ENCODE measurements at regions not wholly inside any gene's neighbourhood (a gene's known extent, or its start where the extent isn't known, plus 50 kb on each side); places are given as distances from the start of the nearest gene placed in this dataset.

GRCh38 chr2:9714630-9715214 lies 83.9 kb upstream of the YWHAQ start:
- H3K27ac ChIP-seq, result no peak overlapping the region

GRCh38 chr2:9715238-9715637 lies 84.4 kb upstream of the YWHAQ start:
- no peak for TF ChIP-seq CTCF (IDR thresholded peaks at IDR 0.05)
- Histone ChIP-seq H3K27me3 (no peaks in the 10 kb centered on the region), H3K9me3 (no peaks in the 10 kb centered on the region), H3K27ac (no peak overlapping the region), H3K4me3 (no peak overlapping the region), H3K36me3 (no peaks in the 10 kb centered on the region), H3K4me1 (no peaks in the 10 kb centered on the region)
- no peak for DNase-seq
- intact Hi-C loops (cut with DNase I; ENCODE audit: low total_unique reads), result no loop called here

More at GRCh38 chr2:9714630-9715214, 83.9 kb upstream of the YWHAQ start:
- no peak for DNase-seq
- intact Hi-C loops (cut with DNase I; ENCODE audit: low total_unique reads), result no loop called here
- H3K4me3 ChIP-seq, result no peak overlapping the region
- no peak for TF ChIP-seq CTCF (IDR thresholded peaks at IDR 0.05)
- no peaks in the 10 kb centered on the region for H3K36me3 ChIP-seq
- H3K9me3 ChIP-seq, result no peaks in the 10 kb centered on the region
- H3K4me1 ChIP-seq, result no peaks in the 10 kb centered on the region
- H3K27me3 ChIP-seq, result no peaks in the 10 kb centered on the region

- H3K9me3 ChIP-seq, result no peaks in the 10 kb centered on the region
Measured at GRCh38 chr2:9717886-9718451, 87.2 kb upstream of the YWHAQ start.

GRCh38 chr2:9720352-9721093 lies 89.7 kb upstream of the YWHAQ start:
- no peaks in the 10 kb centered on the region for H3K27me3 ChIP-seq
- H3K27ac ChIP-seq, result no peak overlapping the region
- no peaks in the 10 kb centered on the region for H3K4me1 ChIP-seq
- H3K9me3 ChIP-seq, result no peaks in the 10 kb centered on the region
- H3K36me3 ChIP-seq, result no peaks in the 10 kb centered on the region
- no peak overlapping the region for H3K4me3 ChIP-seq
- no peak for TF ChIP-seq CTCF (IDR thresholded peaks at IDR 0.05)
- intact Hi-C loops (cut with DNase I; ENCODE audit: low total_unique reads), result no loop called here
- DNase-seq, result no peak

More at GRCh38 chr2:9717886-9718451, 87.2 kb upstream of the YWHAQ start:
- Histone ChIP-seq H3K36me3 (no peaks in the 10 kb centered on the region), H3K4me3 (no peak overlapping the region), H3K27ac (no peak overlapping the region), H3K4me1 (no peaks in the 10 kb centered on the region), H3K27me3 (no peaks in the 10 kb centered on the region)
- intact Hi-C loops (cut with DNase I; ENCODE audit: low total_unique reads), result no loop called here
- no peak for TF ChIP-seq CTCF (IDR thresholded peaks at IDR 0.05)
- no peak for DNase-seq

GRCh38 chr2:9721344-9721743 lies 90.5 kb upstream of the YWHAQ start:
- no peak for TF ChIP-seq CTCF (IDR thresholded peaks at IDR 0.05)
- intact Hi-C loops (cut with DNase I; ENCODE audit: low total_unique reads), result no loop called here
- H3K36me3 ChIP-seq, result no peaks in the 10 kb centered on the region
- no peak overlapping the region for H3K4me3 ChIP-seq
- H3K27me3 ChIP-seq, result no peaks in the 10 kb centered on the region
- no peak overlapping the region for H3K27ac ChIP-seq
- no peak for DNase-seq
- no peaks in the 10 kb centered on the region for H3K9me3 ChIP-seq
- H3K4me1 ChIP-seq, result no peaks in the 10 kb centered on the region
